NCI-H748 treated with DMSO at 0.1 percent for 48 hours (cell line): ENCODE measurements at regions not wholly inside any gene's neighbourhood (a gene's known extent, or its start where the extent isn't known, plus 50 kb on each side); places are given as distances from the start of the nearest gene placed in this dataset.

ENCODE experiments used
- DNase-seq: peaks from one replicate; lab custom pipeline; 2025; lab: John Stamatoyannopoulos, UW

DNA sequence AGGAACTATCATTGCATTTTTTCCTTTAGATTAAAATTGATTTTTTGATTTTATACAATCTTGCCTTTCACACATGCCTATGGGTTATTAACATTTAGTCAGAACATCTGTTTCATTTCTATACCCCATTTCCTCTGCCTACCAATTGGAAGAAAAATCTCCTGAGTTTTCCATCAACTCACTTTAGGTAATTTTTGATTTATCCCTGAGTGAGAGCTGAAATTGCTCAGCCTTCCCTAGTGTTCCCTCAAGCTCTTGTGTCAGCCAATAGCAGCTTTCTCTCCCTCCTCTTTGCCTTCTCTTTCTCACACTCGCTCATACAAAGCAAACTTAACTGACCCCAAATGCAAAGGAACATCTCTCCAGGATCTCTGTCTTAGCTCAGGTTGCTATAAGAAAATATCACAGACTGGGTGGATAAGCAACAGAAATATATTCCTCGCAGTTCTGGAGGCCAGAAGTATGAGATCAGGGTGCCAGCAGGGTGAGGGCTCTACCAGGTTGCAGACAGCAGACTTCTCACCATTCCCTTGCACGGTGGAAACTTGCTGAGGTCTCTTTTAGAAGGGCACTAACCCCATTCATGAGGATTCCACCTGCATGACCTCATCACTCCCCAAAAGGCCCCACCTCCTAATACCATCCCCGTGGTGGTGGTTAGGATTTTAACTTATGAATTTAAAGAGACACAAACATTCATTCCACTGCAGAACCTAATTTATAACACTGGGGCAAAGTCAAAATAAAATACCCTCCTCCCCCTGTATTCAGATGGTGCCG, 224.2 kb upstream of the SFSWAP start:
- DNase-seq: no peak

DNA sequence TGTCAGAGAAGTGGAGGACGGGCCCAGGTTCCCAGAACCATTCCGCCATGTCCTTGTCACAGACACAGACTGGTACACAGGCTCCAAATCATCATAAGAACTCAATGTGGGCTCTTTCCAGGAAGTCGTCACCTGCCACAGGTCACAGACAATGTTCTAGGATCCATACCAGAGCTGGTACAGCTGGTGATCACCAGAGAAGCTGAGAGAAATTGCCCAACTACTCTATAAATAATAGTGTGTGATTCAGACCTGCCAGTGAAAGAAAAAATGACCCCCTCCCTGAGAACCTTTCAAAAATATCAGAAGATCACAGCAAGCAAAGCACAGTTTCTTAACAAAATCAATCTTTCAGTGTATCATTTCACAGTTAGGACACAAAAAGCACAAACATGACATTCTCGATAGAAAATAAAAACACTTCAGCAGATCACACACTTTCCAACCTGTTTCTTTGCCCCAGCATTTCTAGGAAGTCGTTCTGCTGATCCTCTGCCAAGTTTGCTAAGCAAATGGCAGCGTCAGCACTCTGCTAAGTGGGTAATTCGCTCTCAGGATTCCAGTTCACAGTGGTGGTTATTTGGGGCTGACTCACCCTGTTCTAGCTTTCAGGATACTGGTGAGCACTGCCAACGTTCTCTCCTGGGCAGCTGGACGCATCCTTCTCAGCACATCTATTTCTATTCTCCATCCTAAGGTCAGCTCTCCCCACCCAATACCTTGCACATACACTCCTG, 223.3 kb upstream of the SFSWAP start:
- no peak for DNase-seq

DNA sequence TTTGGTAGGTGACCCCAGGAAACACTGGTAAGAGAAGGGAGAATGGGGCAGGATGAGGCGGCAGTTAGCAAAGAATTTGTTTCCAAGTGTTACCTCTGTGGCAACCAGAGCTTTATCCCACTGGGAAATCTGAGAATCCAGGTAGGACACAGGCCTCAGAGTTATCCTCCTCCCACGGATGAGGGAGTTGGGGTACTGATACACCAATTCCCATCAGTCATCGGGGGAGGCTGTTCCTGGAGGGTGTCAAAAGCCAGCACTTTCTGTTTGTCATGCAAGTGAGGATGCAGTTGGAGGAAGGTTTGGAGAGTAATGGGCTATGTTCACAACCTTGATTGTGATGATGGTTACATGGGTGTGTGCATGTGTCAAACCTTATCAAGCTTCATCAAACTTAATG, 221.2 kb upstream of the SFSWAP start:
- no peak for DNase-seq

DNA sequence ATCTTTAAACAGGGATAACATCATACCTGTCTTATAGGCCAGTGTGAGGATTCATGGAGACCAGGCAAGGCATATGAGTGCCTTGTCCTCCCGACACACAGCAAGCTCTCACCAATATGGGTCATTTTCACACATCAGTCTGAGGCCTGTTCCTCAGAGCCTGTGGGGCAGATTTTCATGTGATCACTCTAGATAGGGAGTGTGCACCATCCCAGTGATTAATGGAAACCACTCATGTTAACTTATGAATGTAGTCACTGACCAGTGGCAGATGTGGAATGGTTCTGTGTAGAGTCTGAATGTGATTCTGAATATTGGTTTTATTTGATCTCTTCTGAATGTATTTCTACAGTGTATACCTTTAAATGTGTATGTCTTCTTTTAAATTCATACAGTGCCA, 219.7 kb upstream of the SFSWAP start:
- no peak for DNase-seq

DNA sequence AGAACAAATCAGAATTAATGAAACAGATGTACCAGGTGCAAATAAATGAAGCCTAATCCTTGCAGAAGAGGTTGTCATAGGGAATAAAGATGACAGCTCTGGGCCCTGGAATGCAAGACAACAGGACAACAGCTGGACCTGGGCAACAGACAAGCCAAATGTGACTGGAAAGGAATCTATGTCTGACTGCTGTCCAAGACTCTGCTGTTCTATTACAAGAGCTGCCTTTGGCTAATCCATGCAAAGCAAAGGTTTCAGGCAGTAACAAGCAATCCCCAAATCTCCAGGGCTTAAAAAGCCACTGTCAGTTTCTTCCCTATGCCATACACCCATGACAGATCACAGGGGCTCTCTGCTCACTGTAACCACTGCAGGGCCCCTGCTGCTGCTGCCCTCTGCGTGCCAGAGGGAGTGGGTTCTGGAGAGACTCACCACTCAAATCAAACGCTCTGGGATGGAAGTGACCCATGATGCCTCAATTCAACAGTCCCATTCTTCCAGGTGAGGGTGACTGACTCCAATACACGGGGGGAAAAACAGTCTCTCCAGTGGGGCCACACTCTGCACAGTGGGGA, 218.9 kb upstream of the SFSWAP start:
- DNase-seq: no peak

DNA sequence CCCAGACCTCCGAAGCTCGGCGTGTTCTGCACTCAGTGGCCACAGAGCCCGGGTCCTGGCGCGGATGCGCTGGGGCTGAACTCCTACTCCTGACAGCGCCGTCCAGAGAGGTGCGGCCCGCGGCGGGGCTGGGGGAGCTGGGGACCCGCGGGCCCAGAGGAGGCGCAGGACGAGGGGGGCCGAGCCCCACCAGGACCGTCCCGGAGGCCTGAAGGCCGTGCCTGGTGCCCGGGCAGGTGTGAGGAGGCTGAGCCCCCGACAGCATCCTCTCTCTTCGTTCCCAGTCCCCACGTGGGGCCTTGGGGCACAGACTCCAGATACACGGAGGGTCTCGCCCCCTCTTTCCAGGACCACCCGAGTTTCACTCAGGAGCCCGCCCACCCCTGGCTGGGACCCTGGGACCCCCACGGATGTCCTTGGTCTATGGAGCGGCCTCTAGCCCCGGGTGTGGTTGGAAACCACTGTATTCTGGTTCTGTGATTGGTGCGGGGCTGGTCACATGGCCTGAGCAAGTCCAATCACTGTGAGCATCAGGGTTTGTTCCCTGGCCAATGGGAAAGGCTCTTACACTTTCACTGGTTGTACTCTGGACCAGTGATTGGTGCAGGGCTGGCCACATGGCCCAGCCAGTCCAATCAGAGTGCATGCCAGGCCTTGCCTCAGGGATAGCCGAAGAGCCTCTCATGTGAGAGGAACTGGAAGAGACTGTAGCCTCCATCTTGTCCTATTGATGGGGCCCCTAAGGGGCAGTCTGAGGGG, 217.6 kb upstream of the SFSWAP start:
- DNase-seq: no peak

DNA sequence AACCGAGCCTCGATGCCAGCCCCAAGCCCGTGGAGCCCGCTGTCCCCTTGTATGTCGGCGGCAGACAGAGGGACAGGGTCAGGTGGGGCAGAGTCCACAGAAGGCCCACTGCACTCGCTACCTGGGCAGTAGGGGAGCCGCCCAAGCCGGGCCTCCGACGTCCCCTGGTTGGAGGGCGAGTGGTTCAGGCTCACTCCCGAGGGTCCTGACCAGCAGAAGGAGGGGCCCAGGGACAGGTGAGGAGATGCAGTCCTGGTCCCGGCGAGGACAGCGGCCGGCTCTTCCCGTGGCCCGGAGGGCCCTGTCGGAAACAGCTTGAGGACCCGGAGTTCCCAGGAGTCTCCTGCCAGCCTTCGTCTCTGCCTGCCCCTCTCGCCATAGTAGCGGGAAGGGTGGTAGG, 216.7 kb upstream of the SFSWAP start:
- no peak for DNase-seq

DNA sequence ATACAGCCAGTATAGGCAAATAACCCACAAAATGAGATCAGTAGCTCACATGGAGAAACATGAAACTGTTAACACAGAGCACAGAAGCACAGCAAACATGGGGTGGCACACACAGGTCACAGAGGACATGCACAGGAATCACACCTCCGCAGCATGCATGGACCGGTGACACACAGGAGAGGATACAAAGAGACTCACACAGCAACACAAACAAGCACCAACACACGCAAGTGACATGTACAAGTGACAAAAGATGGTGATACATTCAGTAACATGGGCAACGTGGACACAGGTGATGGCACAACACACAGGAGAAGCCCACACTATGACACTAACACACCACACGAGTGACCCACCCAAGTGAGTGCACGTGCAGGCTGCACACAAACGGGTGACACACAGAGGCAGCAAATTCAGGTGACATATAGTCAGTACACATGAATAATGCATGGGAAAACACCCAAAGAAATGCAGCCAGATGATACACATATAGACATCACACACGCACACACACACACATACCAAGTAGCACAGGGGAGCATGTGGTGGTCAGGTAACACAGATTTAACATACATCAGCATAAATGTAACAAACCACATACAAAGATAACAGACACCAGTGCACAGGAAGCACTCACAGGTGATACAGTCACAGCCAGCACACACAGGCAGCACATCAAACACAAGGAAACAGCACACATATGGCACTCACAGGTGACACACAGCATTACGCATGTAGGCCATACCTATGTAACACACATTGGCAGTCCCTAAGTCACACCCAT, 216.0 kb upstream of the SFSWAP start:
- no peak for DNase-seq

DNA sequence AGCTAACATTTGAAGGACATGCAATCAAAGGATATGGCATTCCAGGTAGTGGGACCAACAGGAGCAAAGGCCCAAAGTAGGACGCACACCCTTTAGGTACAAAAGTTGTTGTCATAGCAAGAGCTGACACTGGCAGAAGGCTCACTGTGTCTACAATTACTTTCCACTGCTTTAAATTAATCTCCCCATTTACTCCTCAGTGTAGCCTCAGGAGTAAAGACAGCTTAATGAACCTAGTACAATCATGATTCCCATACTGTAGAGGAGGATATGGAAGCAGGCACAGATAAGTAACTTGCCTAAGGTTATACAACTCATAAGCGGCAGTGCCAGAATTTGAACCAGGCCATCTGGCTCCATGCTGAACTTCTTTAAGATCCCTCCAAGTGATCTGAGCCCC, 212.9 kb upstream of the SFSWAP start:
- no peak for DNase-seq

DNA sequence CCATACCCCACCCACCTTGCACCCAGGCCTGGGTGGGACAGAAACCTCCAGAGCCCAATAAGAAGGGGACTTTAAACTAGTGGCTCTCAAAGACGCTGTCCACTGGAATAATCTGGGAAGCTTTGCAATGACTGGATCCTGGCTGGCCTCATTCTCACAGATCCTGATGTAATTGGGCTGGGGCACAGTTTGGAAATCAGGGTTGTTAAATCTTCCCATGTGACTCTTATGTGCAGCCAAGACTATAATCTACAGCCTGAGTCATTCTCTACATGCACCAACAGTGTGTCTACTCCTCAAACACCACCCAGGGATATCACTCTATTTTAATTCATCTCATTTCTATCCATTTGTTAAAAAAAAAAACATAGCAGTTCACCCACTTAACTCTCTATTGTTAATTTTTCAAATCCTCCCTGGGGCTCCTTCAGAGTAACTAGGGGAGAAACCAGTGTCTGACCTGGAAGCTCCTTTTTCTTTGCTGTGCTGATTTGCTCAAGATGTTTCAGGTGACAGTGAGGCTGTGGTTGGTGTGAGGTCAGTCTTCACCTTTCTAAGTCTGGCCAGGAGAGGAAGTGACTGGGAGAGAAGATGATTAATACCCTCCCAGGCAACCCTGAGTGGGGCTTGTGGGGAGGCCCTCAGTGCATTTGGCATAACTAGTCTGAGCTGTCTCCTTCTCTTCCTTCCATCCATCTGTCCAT, 211.6 kb upstream of the SFSWAP start:
- DNase-seq: no peak

DNA sequence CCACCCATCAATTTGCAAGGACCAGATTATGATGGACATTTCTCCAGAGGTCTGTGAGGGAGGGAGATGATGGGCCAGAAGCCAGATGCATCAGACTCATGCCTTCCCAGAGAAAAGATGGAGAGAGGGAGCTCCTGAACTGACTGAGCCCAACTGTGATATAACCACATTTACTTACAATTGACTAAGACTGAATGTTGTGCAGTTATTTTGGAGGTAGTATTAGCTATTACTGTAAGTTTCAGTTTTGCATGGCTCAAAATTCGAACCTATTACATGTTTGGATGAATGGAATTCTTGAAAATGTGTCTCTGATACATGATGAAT, 211.1 kb upstream of the SFSWAP start:
- DNase-seq: no peak

DNA sequence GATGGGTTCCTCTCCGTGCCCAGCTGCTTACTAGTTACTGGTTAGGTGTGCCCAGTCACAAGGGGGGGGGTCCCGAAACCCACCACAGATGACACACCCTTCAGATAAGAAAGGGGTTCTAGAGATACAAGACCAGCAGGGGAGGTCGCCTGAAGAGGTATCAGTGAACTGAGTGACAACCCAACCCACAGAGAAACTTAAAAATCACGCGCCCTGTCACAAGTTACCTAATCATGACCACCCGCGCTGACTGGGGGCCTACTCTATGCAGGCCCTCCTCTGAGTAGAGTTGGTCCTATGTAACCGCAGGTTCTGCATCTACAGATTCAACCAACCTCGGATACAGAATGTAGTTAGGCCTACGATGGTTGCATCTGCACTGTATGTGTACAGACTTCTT, 210.3 kb upstream of the SFSWAP start:
- DNase-seq: no peak

DNA sequence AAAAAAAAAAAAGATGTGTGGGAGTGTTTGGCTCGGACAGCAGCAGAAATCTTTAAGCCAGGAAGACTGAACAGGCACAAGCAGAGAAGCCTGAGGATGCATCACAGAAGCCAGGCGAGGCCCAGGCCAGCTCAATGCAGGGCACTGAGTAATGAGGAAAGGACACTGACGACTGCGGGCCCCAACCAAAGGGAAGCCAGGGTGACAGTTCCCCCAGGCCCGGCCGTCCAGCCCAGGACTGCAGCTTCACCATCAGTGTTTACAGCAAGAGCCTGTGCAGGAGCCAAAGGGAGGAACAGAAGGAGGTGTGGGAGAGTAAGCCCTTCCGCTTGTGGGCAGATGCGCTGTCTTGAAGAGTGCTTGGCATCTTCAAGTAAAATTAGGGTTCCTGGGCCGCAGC, 205.3 kb upstream of the SFSWAP start:
- DNase-seq: no peak

DNA sequence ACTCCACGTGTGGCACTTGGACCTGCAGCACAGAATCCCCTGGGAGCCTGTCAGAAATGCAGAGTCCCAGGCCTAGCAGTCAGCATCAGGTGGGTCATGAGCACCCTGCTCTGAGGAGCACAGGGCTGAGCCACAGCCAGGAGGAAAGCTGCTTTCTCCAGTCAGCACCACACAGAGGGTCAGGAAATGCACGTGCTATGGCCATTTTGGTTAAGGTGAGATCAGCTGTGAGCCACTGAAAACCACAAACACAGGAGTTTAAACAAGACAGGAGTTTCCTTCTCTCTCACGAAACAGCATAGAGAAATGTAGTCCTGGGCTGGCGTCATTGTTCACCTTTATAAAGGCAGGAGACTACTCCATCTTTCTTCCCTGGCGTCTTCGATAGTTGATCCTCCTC, 204.5 kb upstream of the SFSWAP start:
- no peak for DNase-seq

DNA sequence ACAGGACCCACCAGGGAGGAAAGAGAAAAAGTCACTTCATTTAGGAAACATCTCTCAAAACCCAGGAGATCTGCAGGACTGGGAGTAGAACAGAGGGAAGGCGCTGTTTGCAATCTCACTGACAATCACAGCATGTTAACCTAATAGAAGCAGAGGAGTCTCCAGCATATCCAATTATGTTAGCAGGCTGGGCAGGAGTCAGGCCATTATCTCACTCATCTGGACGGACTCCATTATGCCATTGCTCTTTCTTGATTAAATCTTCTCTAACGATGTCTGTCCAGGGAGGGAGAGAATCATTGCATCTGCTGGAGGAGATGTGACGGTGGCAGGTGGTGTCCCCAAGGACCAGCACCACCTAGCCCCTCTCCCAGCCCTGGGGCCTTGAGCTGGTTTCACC, 203.8 kb upstream of the SFSWAP start:
- DNase-seq: no peak

DNA sequence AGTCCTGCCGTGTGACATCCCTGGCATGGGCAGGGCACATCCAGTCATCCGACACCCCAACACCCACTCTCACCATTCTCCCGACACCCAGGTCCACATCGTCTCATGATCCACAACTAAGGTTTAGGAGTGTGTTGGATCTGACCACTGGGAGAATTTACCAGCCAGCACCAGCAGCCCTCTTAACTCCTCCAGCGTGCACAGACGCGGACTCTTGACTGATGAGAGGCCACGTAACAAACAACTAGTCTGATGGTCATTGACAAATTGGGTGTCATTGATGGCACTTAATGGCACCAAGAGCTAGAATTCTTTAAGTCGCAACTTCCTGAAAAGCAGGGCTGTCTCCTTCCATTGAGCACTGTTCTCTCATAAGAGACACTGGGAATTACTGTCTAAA, 203.0 kb upstream of the SFSWAP start:
- no peak for DNase-seq

DNA sequence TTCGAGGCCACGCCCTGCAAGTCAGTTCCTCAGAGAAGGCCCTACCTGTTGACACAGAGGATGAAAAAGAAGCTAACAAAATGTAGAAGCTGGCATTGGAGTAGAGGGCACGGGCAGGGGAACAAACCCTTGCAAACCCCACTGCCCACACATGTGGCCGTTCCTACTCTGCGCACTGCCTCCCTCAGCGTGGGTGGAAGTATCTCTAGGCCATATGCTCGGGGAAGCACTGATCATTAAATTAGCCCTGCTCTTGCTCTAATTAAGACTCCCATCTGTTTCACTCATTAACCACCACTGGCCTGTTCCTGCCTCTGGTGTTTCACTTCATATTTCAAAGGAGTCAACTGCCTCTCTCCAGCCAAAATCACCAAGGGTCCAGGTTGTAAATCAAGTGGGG, 201.2 kb upstream of the SFSWAP start:
- no peak for DNase-seq

DNA sequence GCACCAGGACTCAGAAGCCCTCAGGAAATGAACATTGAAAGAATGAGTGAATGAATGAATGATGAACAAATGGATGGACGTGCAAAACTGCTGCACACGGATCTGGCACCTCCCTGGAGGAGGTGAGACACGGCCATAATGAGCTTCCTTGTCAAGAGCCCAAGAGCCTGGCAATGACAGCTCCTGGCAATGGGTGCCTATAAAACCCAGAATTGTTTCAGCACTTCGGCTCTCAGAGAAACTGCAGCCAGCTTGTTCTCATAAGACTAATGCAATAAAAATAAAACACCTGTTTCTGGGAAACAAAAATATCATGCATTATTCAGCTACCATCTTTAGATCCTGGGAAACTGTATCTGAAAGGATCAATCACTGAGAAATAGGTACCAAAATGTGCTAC, 200.5 kb upstream of the SFSWAP start:
- DNase-seq: no peak

DNA sequence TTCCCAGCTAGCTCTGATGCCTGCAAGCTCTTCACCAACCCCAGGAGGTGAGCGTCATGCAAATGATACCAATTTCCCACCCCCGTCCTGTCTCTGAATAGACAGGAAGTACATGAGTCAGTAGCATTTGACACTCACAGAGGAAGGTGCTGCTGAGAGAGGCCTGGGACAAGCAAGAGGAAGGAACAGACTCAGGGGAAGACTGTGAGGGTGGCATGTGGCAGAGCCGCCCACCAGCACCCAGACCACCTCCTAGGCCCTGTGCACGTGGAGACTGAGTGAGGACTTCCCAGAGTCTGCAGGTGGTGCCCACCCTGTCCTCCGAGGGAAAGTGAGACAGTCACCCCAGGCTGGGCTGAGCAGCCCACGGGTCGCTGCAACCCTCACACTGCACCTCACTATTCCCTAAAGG, 199.5 kb upstream of the SFSWAP start:
- no peak for DNase-seq

DNA sequence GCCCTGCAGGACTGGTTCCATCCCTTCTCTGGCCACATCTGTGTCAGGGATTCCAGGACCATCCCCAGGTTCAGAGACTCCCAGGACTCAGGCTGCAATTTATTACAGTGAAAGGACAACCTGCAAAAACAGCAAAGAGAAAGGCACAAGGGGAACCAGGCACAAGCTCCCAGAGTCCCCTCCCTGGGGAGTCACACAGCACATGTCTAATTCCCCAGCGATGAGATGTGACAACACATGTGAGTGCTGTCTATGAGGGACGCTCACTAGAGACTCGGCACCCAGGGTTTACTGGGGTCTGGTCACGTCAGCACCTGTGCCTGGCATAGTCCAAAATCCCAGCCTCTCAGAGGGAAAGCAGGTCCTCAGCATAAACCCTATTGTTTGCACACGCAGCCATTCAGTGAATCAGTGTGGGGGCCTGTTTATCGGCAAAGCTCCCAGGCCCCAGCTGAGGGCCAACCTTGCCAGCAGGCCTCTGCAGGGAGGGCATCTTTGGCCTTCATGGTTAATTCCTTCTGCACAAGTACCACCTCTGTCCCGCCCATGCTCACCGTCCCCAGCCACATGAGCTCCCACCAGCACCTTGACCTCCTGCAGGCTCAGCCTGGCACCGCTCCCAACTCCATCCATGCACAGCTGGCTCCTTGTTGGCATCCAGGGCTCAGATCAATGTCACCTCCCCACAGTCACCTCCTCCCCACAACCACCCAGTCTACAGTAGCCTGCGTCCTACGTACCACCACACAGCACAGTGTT, 198.9 kb upstream of the SFSWAP start:
- DNase-seq: no peak

DNA sequence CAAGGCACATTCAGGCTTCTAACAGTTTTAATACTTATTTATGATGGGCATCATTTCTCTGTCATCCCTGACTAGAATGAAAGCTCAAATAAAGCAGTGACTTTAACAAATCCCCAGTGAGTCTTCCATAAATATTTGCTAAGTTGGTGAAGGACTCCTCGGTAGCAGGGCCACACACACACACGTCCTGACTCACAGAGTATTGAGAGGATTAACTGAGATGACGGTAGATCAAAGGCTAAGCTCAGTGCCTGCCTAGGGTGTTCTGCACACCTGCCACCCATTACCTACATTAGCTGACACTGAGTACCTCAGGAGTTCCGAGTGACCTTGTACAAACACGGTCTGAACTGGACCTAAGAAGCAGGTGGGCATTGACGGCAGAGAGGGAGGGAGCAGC, 197.3 kb upstream of the SFSWAP start:
- DNase-seq: no peak
